Ramos (cell line): ENCODE measurements at regions not wholly inside any gene's neighbourhood (a gene's known extent, or its start where the extent isn't known, plus 50 kb on each side); places are given as distances from the start of the nearest gene placed in this dataset.

Experiments
- in situ Hi-C: fragments of 300-500 bp; cut with MboI; formaldehyde crosslinking; loops from one replicate; pipeline ENCODE4 v1.14.3; 2022; ENCODE audit warnings: low sequenced_read_pairs; ENCODE audit not compliant: unreplicated experiment

DNA sequence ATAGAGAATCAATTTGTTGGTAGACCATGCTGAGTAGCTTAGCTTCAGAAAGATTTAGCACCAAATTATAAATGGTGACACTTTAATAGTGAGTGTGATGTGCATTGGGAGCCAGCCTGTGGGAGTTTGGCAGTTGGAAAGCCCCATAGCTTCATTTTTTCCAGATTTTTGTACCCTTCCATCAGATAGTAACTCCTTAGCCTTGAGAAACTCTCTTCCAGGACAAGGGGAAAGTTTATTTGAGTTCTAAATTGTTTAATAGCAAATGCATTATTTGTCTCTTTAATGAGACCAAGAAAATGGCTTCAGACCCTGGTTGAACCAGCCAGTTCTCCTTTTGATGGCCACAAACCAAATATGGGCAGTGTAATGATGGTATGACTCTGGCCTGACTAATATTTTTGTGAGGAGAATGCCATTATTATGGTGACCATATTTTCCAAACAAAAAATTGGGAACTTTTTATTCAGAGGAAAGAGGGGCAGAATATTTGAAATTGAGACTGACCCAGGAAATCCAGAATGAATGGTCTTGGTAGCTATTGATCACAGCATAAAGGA lies 49.8 kb downstream of the PLCE1 start:
- in situ Hi-C loops, result no loop called here

DNA sequence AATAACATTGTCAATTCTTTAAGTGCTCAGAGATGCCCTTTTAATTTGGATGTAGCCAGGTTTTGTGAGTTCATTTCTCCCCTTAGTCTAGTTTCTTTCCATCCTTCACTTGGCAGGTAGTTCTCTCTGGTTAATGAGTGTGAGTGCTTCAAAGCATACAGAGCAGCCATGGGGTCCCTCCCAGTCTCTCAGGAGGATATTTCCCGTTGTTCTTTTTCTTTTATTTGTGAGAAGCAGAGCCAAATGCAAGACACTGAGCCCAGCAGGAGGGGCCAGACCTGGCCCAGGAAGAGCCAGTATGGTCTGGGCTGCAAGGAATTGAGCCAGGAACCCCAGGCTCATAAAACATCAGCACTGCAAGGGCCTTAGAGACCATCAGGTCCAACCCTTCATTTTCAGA lies 52.4 kb downstream of the PLCE1 start:
- in situ Hi-C loops, result no loop called here

DNA sequence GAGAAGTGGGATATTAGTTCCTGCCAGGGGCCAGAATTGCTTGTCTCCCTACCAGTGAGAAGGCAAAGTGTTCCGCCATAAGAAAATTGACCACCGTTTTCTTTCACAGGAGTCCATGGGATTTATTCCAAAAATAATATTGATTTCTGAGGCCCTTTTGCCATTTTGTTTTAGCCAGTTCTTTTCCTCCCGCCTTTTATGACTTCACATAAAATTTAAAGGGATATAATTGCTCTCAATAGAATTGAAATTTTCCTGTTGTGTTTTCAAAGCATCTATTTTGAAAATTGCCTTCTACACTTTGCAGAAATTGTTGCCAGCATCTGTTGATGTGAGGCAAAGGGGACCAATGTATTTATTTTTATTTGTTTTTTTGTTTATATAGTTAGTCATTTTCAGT lies 53.6 kb downstream of the PLCE1 start:
- in situ Hi-C loops, result no loop called here

DNA sequence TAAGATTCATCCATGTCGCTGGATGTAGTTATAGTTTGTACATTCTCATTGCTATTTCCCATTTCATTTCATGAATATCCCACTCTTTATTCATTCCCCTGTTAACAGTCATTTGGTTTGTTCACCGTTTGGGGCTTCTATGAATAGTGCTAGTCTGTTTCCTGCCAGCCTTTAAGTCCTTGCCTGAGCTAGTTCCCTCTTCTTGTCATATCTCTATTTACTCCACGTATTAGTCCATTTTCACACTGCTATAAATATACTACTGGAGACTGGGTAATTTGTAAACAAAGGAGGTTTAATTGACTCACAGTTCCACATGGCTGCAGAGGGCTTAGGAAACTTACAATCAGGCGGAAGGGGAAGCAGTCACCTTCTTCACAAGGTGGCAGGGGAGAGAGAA lies 56.2 kb downstream of the PLCE1 start:
- in situ Hi-C loops, result no loop called here

DNA sequence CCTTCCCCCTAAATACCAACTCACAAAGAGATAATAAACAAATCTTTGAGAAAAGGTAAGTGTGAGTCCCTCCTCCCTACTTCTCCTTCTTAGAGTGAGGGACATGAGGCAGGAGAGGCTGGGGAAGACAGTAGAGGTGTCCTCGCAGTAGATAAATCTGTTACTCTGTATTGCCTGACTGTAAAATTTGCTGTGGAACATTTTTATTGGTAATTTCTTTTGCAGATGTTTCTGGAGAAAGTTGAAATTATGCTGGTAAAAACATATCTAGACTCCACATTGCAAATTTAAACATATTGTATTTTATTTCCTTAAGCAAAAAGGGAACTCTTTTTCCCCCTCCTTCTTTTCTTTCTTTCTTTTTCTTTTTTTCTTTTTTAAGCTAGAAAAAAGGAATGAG lies 58.5 kb downstream of the PLCE1 start:
- in situ Hi-C loops, result no loop called here

DNA sequence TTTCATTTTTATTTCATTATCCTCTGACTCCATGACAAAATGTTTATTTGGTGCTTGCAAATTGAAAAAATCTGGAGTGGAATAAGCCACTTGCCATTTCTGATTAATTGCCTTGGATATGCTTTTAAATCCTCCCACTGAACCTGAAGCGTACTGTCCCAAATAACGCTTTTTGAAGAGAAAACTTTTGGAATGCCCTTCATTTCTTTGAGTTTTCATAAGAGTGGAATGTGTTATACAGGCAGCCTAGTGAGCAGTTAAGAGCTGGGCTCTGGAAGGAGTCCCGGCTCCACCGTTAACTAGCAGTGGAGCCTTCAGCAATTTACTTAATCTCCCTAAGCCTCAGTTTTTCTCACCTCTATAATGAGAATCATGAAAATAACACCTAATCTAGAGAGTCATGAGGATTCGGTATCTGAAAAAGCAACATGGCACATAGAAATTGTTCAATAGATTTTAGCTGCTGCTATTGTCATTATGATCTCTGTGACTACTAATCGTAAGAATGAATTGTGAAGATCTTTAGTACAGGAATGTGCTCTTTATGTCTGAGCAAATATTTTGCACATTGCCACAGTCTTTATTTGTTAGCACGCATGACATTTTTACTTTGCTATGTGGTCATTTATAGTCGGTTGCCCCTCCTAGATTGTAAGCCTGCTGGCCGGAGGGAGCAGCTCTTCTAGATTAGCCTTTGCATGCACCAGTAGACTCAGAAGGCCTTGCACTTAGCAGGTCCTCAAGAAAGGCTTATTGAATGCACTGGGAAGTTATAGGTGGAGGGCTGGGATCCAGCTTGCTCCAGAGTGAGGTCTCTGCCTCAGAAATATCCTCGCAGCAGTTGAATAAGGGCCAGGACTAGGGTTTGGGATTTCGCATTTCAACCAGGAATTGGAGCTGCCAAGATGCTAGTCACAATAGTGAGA lies 59.4 kb downstream of the PLCE1 start:
- in situ Hi-C loops, result no loop called here

DNA sequence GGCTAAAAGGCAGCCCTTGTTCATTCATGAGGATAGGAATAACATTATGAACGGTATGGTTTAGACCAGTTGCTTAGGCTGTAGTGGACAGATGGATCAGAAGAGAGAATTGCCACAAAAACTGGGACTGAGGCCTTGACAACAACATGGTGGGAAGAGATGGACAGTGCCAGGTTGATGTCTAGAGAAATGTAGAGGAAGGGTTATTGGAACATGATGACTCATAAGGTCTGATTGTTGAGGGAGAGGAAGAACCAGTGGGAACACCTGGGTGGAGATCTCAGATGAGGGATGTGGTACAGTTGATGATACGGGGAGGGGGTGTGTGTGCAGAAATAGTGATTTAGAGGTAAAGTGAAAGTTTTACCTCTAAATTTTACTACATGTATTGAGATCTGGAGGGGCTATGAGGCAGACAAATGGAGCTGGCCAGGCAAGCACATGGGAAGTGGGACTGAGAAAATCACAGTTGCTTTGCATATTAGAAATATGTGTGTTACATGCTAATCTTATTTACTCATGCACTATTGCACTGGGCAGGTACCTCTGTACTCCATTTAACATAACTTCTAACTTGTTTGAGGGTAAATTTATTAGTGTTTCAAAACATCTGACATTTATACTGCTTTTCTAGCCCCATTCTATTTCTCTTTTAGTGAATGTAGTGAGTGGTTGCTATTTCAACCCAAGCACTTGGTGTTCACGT lies 65.6 kb downstream of the PLCE1 start:
- in situ Hi-C loops, result no loop called here

DNA sequence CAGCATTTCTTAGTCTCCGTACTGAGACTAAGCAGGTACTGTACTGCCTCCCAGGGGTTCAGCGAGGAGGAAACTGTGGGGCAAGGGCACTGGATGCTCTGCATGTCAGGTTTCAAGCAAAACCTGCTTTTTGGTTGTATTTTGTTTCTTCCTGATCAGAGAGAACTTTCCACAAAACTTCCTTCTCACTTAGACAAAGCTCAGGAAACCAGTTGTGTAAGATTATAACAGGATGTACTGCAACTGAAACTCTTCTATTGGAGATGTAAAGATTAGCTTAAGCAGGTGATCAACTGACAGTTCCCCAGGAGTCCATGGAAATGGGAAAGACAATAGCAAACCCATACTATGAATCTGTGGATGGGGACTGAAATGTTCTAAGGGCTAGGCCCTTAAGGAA lies 67.3 kb downstream of the PLCE1 start:
- in situ Hi-C loops, result no loop called here

DNA sequence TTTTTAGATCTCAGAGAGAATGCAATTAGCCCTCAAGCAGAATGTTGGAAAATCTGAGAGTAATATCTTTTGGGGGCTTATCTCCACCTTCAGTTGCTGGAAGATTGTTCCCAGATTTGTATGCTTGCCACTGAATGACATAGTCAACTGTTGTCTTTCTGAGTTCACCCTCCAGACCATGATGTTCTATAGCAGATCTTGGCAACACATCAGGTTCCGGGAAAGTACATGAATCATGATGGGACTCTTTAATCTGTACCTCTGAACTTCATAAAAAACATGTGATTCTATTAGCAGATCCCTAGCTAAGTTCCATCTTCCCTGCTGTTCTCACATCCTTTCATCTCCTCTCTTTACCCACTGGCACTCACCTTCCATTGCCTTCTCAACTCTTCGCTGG lies 68.9 kb downstream of the PLCE1 start:
- in situ Hi-C loops, result no loop called here

DNA sequence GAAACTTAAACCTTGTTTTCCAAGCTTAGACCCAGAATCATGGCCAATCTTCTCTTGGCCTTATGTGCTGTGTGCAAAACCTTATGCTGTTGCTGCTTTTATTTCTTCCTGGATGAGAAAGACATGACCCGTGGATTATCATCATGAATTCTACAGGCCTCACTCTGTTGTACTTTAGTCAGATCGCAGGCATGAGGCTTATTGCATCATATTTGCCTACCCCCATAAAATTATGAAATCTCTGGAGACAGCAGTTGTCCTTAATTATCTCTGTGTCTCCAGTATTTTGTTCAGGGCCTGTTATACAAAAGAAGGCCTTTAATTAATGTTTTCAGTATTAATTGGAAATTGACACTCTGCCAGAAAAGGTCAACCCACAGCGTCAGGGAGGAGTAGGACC lies 71.6 kb downstream of the PLCE1 start:
- in situ Hi-C loops, result no loop called here

DNA sequence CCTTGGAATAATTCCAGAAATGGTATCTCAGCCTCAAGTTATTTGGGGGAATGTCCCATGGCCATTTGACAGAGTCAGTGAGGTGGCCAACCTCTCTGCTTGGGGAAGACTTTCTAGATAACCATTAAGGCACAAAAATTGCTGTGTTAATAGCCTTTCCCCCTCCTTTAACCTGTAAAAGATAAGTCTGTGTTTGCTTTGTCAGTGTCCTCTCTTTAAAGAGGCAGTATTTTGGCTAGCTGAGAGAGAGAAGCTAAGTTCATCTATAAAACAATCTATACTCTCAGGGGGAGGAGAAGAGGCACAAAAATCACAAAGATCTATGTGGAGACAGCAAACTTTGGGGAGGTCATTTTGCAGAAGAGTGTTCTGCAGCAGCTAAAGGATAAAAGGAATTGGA lies 72.1 kb downstream of the PLCE1 start:
- in situ Hi-C loops, result no loop called here

DNA sequence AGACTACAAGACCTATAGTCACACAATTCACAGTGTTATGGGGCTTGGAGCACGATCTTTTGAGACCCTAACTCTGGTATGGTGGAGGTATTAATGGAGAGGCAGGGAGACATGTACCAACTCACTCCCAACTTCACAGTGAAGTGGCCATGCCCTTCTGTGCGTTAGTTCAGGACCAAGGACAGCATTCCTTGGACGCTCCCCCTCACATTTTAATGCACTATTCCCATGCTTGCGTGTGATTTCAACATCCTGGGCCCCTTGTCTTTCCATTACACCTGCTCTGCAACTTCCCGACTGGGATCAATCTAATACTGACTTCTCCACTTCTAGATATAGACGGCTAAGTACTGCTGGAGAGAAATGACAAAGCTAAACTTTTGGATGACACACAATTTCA lies 72.7 kb downstream of the PLCE1 start:
- in situ Hi-C loops, result no loop called here

DNA sequence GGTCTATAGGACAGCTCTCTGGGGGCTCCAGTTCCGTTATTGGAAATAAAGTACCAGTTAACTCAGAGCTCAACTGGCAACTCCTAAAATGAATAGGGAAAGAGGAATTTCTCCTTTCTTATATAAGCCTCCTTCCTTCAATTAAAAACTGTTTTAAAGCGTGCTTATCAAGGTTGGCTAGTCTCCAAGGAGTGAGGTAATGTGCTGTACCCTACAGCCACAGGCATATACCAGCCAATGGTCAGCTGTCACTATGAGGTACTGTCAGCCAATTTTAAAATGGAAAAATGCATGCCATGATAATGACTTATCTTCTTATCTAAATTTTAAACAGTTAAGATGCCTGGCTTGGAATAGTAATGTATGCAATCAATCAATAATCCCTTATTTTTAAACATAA lies 76.2 kb downstream of the PLCE1 start:
- in situ Hi-C loops, result no loop called here

DNA sequence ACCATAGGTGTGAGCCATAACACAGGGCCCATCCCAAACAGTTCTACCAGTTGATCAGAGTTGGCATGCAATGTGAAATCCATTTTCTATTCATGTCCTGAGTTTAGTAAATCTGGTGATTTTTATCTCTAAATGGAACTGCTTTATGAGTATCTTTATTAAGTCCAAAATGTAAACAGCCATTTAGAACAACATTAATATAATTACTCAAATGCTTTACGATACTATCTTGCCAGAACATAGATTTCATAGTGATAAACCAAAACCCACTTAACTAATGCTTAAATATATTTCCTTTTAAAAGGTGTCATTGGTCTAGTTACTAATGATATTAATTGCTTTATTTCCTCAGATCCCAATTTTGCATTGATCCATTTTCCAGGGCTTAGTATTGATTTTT lies 80.7 kb downstream of the PLCE1 start:
- in situ Hi-C loops, result no loop called here

DNA sequence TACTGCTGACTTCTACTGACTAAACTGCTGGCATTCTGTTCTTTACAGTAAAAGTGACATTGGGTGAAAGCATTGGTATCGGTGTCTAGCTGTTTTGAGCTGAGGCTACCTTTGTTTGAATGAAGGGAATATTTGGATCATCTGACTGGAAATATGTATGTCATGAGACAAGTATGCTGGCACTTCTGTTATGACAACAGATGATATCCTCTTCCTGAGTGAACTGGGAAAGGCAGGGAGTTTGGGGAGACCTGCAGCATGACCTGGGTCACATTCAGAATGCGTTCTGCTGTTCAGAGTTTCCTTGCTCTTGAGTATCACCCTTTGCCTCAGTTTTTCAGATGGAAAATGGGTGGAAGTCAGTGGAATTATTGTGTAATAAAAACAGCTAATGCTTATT lies 81.8 kb downstream of the PLCE1 start:
- in situ Hi-C loops, result no loop called here

DNA sequence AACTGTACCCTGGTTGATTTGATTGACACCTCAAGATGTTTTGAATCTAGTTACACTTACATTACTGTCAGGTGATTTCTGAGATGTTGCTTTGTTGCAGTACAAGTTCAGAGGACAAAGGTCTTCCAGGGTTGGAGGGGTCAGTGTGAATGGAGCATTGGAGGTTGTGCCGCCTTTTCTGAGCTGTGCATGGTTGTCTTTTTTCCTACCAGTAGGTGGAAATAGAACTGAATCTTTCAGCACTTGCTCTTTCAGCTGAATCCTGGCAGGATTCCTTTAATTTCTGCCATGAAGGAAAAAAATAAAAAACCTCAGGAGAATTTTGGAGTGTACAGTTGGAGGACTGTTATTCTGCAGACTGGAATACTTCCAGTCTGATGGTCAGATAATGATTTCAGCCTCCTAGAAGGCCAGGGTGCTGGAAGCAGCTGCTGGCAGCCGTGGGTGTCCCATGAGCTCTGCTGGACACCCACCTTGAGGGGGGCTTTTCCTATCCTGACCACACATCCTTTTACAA lies 82.7 kb downstream of the PLCE1 start:
- in situ Hi-C loops, result no loop called here

DNA sequence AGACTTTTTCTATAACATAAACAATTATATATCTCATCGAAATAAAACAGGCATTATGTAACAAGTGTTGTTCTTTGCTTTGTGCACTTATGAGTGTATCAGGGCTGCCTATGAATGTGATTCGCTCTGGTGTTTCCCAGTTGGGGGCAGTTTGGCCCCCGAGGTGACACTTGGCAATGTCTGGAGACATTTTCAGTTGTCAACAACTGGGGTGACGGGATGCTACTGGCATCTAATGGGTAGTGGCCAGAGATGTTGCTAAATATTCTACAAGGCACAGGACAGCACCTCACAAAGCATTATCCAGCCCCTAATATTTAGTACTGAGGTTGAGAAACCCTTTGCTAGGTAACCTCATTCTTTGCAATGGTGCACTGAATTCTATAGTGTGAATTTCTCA lies 83.3 kb downstream of the PLCE1 start:
- in situ Hi-C loops, result no loop called here

DNA sequence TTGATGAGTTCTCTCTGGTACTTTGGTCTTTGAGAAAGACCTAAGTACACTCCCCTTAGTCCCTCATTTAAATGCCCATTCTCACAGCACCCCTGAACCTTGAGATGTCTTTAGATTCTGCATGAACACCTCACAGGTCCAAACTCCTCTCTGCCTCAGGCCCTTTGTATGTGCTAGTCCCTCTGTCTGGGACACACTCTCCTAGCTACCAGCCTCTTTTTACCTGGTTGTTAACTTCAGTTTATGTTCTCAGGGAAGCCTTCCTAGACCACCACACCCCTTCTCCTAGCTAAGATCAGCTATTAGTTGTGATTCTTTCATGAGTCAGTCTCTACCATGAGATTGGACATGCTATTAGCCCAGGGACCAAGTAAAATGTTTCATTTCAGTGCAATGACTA lies 86.4 kb downstream of the PLCE1 start:
- in situ Hi-C loops, result no loop called here

DNA sequence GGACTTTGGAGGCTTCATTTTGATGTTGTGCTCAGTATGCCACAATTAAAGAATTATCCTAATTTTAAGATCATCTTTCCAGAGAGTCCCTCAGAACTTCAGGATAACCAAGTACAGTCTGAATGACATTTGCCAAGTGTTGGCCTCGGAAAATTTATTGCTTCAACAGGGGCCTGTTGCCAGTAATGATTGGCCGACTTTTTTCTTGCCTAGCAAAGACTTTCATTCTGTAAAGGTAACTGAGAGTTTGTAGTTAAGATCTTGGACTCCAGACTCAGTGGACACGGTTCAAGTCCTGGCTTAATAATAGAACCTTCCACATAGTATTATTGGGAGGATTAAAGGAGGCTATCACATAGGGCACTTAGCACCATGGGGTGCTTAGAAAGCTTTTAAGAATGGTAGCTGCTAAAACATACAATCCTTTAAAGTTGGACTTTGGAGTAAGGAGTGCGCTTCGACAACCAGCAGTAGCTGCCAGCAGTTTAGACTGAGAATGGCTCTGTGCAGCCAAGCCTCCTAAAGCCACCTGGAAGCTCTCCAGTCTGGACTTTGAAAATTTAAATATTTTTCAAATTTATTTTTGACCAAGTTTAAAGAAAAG lies 90.0 kb downstream of the PLCE1 start:
- in situ Hi-C loops, result no loop called here

DNA sequence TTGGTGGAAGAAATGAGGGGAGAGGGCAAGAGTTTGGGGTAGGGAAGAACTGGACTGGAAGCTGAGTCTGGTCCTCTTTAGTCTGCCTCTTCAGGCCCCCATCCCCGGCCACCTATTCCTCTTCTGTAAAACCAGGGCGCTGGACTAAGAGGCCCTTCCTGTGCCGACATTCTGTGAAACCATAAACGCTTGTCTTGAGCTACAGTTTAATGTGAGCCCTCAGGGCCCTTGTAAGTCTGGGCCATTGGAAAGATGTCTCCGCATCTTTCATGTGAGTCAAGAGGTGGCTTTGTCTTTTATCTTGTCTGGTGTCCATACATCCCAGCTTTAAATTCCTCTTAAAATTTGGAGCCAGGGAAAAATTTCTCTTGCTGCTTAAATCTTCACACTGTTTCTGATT lies 90.6 kb downstream of the PLCE1 start:
- in situ Hi-C loops, result no loop called here

DNA sequence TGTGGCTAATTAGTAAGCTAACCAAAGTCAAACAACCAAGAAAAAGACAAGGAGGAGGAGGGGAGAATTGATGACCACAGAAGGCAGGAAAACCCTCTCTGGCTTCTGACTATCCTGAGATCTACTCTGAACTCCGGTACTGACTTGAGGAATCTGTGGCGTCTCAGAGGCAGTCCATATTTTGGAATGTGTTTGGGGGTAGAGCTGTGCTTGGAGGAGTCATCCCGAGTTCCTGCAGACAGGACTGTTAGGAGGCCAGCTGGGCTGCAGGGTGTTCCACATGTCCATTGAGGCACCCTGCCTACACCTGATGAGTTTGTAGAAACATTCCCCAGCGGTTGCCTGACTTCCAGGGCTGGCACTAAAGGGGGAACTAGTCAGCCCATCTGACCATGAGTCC lies 91.6 kb downstream of the PLCE1 start:
- in situ Hi-C loops, result no loop called here
